ENCODE measurements at regions not wholly inside any gene's neighbourhood (a gene's known extent, or its start where the extent isn't known, plus 50 kb on each side); places are given as distances from the start of the nearest gene placed in this dataset.
"Not testable (repeated sequence)": the region's sequence is repeated elsewhere in the genome, so short reads cannot be mapped to it uniquely, and the experiment has no call there.

DNA sequence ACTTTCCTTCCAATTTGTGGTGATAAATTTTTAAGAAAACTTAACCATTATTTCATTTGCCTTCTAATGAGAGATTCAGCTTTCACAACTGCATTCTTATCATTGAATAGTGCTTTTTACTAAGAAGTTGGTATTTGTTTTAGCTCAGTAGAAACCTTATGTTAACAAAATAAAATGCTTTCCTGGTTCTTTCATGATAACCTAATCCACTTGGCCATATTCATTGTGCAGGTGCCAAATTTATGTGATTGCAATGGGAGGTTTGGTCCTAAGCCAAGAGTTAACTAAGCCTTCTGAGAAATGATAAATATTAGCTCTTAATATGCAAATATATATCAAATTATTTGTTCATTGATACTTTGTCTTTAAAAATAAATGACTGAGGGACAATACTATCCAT, 141.1 kb upstream of the TLE4 start:
- Histone ChIP-seq H3K4me3 (ENCODE audit: low read length) (no peak overlapping the region), H3K9me3 (ENCODE audit: control insufficient read depth, insufficient read depth, low read length) (no peaks in the 10 kb centered on the region), H3K27me3 (ENCODE audit: control insufficient read depth, insufficient read depth, low read length) (no peaks in the 10 kb centered on the region), H3K27ac (ENCODE audit: low read length) (no peak overlapping the region), H3K4me1 (ENCODE audit: control insufficient read depth, insufficient read depth, low read length) (no peaks in the 10 kb centered on the region), H3K36me3 (ENCODE audit: control insufficient read depth, insufficient read depth, low read length) (no peaks in the 10 kb centered on the region)
- DNase-seq (ENCODE audit: low read depth, low spot score) = no peak

DNA sequence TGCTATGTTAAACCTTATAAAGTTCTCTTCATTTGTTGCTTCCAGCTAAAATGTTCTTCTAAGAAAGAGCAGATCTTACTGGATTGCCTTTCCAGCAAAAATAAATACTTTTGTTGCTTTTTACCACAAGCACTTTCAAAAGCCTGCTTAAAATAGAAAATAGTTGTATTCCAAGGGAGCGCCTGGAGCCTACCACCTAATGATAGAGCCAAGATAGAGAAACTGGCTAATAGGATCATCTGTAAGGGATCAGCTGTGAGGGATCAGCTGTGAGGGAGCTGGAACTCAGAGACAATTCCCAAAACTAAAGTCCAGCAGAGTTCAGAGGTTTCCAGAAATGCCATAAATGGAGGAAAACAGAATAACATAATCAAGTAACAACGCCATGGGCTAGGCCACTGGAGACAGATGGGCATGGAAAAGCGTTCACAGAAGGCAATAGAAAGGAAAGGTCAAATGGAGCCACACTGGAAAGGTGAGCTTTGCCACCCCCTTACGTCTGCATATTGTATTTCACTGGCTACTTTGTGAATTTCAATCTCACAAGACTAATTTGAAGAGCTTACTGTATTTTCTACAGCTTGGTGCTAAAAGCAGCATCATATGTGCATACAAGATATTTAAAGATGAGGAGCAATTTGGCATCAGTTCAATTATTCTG, 140.6 kb upstream of the TLE4 start:
- DNase-seq (ENCODE audit: low read depth, low spot score) = no peak
- H3K4me3 ChIP-seq (ENCODE audit: low read length) = no peak overlapping the region
- no peak overlapping the region for H3K27ac ChIP-seq (ENCODE audit: low read length)
- no peaks in the 10 kb centered on the region for H3K27me3 ChIP-seq (ENCODE audit: control insufficient read depth, insufficient read depth, low read length)
- no peaks in the 10 kb centered on the region for H3K4me1 ChIP-seq (ENCODE audit: control insufficient read depth, insufficient read depth, low read length)
- H3K9me3 ChIP-seq (ENCODE audit: control insufficient read depth, insufficient read depth, low read length) = no peaks in the 10 kb centered on the region
- WGBS (ENCODE audit: insufficient coverage, insufficient read length) = no CpG with 5 or more reads among the region's 4 CpGs
- H3K36me3 ChIP-seq (ENCODE audit: control insufficient read depth, insufficient read depth, low read length) = no peaks in the 10 kb centered on the region

DNA sequence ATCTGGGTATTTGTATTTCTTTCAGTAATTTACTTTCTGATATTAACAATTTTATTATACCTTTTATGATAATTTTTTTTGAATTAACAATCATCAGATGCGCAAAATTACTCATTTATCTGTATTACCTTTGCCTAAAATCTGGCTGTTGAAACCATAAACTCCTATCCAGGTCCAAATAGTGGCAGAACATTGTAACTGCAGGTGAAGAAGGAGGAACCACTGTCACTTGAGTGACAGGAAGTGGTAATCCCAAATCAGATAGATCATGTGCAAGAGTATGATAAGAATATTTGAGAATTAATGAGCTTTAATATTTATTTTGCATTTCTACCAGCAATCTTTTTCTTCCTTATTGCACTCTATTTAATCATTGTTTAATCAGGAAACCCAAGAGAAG, 139.3 kb upstream of the TLE4 start:
- Histone ChIP-seq H3K36me3 (ENCODE audit: control insufficient read depth, insufficient read depth, low read length) (no peaks in the 10 kb centered on the region), H3K4me3 (ENCODE audit: low read length) (no peak overlapping the region), H3K27ac (ENCODE audit: low read length) (no peak overlapping the region), H3K4me1 (ENCODE audit: control insufficient read depth, insufficient read depth, low read length) (no peaks in the 10 kb centered on the region), H3K27me3 (ENCODE audit: control insufficient read depth, insufficient read depth, low read length) (no peaks in the 10 kb centered on the region), H3K9me3 (ENCODE audit: control insufficient read depth, insufficient read depth, low read length) (no peaks in the 10 kb centered on the region)
- WGBS (ENCODE audit: insufficient coverage, insufficient read length) = no CpG with 5 or more reads among the region's 1 CpG
- no peak for DNase-seq (ENCODE audit: low read depth, low spot score)

DNA sequence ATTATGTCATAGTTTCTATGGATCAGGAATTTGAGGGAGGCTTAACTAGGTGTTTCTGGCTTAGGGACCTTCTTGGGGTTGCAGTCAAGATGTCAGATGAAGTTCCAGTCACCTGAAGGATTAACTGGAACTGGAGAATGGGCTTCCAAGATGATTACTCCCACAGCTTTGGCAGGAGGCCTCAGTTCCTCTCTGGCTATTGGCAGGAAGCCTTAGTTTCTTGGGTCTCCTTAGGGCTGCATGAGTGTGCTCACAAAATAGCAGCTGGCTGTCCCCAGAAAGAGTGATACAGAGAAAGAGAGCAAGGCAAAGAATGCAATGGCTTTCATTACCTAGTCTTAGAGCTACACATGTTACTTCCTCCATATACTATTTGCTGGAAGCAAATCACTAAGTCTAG, 138.1 kb upstream of the TLE4 start:
- no peaks in the 10 kb centered on the region for H3K36me3 ChIP-seq (ENCODE audit: control insufficient read depth, insufficient read depth, low read length)
- H3K27ac ChIP-seq (ENCODE audit: low read length) = no peak overlapping the region
- no peaks in the 10 kb centered on the region for H3K27me3 ChIP-seq (ENCODE audit: control insufficient read depth, insufficient read depth, low read length)
- H3K9me3 ChIP-seq (ENCODE audit: control insufficient read depth, insufficient read depth, low read length) = no peaks in the 10 kb centered on the region
- H3K4me1 ChIP-seq (ENCODE audit: control insufficient read depth, insufficient read depth, low read length) = no peaks in the 10 kb centered on the region
- no peak for DNase-seq (ENCODE audit: low read depth, low spot score)
- no peak overlapping the region for H3K4me3 ChIP-seq (ENCODE audit: low read length)

DNA sequence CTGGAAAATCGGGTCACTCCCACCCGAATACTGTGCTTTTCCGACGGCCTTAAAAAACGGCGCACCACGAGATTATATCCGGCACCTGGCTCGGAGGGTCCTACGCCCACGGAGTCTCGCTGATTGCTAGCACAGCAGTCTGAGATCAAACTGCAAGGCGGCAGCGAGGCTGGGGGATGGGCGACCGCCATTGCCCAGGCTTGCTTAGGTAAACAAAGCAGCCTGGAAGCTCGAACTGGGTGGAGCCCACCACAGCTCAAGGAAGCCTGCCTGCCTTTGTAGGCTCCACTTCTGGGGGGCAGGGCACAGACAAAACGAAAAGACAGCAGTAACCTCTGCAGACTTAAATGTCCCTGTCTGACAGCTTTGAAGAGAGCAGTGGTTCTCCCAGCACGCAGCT, 132.5 kb upstream of the TLE4 start:
- H3K36me3 ChIP-seq (ENCODE audit: control insufficient read depth, insufficient read depth, low read length); H3K27me3 ChIP-seq (ENCODE audit: control insufficient read depth, insufficient read depth, low read length); H3K27ac ChIP-seq (ENCODE audit: low read length); H3K9me3 ChIP-seq (ENCODE audit: control insufficient read depth, insufficient read depth, low read length); DNase-seq (ENCODE audit: low read depth, low spot score); H3K4me1 ChIP-seq (ENCODE audit: control insufficient read depth, insufficient read depth, low read length): not testable (repeated sequence)
- H3K4me3 ChIP-seq (ENCODE audit: low read length) = peak overlapping the region; percentile 50; the same call in 1 of the 2 replicates
- no CpG with 5 or more reads among the region's 19 CpGs for WGBS (ENCODE audit: insufficient coverage, insufficient read length)

DNA sequence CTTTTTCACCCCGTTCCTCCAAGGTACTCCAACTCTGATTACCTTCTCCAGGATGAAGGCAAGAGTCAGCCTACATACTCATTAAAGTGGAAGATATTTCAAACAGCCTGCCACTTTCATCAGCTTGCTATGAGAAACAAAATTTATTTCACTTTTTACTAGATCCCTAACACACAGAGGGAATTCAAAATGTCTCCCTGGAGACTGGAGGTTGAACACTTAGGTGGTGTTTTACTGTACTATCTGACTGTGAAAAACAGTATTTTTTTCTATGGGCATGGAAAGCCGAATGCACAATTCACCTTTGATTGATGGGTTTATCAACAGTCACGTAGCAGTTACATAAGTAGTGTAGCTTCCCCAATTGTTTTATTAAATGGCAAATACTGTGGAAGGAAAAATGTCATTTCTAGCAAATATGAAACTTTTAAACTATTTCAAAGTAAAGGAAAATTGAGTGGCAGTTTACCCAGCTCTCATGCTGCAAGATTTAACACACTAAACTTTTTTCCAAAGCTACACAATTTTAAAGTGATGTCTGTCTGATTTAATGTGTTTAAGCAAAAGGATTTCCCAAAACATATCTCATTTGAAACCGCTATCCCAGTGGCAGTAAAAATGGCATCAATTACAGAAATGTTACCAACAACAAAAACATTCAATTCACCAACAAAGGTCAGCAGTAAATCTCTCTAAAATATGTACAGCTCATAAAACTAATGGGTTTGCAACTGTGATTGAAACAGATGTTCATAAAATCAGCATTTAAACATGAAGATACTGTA, 125.0 kb upstream of the TLE4 start:
- H3K27me3 ChIP-seq (ENCODE audit: control insufficient read depth, insufficient read depth, low read length) = no peaks in the 10 kb centered on the region
- no peaks in the 10 kb centered on the region for H3K36me3 ChIP-seq (ENCODE audit: control insufficient read depth, insufficient read depth, low read length)
- no peak for DNase-seq (ENCODE audit: low read depth, low spot score)
- H3K4me1 ChIP-seq (ENCODE audit: control insufficient read depth, insufficient read depth, low read length) = peaks cover 2% of the 10 kb centered on the region; the same call in 1 of the 2 replicates
- H3K9me3 ChIP-seq (ENCODE audit: control insufficient read depth, insufficient read depth, low read length) = no peaks in the 10 kb centered on the region
- H3K4me3 ChIP-seq (ENCODE audit: low read length) = no peak overlapping the region
- no CpG with 5 or more reads among the region's 4 CpGs for WGBS (ENCODE audit: insufficient coverage, insufficient read length)
- H3K27ac ChIP-seq (ENCODE audit: low read length) = no peak overlapping the region

DNA sequence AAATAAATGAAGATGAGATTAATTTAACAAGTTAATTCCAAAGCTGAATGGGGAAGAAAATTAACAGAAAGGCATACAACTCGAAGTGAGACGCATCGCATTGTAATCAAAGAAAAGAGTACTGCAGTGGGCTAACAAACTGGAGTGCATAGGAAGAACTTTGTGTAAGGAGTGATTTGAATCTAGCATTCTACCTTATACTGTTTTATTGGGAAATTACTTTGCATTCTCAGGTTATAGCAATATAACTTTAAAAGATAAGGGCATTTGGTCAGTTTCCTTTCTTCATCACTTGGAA, 124.5 kb upstream of the TLE4 start:
- no peaks in the 10 kb centered on the region for H3K9me3 ChIP-seq (ENCODE audit: control insufficient read depth, insufficient read depth, low read length)
- no CpG with 5 or more reads among the region's 3 CpGs for WGBS (ENCODE audit: insufficient coverage, insufficient read length)
- H3K27ac ChIP-seq (ENCODE audit: low read length) = no peak overlapping the region
- peaks cover 2% of the 10 kb centered on the region; the same call in 1 of the 2 replicates for H3K4me1 ChIP-seq (ENCODE audit: control insufficient read depth, insufficient read depth, low read length)
- no peak for DNase-seq (ENCODE audit: low read depth, low spot score)
- no peaks in the 10 kb centered on the region for H3K27me3 ChIP-seq (ENCODE audit: control insufficient read depth, insufficient read depth, low read length)
- H3K36me3 ChIP-seq (ENCODE audit: control insufficient read depth, insufficient read depth, low read length) = no peaks in the 10 kb centered on the region
- H3K4me3 ChIP-seq (ENCODE audit: low read length) = no peak overlapping the region

DNA sequence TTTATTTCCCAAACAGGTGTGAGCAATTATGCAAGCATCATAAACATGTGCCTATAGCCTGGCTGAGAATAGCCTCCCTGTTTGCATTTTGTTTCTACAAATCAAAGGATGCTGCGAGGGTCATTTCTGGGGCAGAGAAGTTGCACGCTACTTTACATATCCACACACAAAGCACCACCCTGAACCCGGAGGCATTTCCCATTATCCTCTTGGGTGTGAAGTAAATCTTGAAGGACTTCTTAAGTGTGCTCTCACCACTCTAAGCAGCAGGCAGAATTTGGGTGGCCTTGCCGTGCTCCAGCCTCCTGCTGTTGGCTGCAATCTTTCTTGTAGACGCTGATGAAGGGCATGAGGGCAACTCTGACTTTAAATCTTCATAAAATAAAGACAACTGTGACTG, 124.0 kb upstream of the TLE4 start:
- no peak overlapping the region for H3K4me3 ChIP-seq (ENCODE audit: low read length)
- no peak overlapping the region for H3K27ac ChIP-seq (ENCODE audit: low read length)
- H3K27me3 ChIP-seq (ENCODE audit: control insufficient read depth, insufficient read depth, low read length) = no peaks in the 10 kb centered on the region
- no peaks in the 10 kb centered on the region for H3K9me3 ChIP-seq (ENCODE audit: control insufficient read depth, insufficient read depth, low read length)
- no peaks in the 10 kb centered on the region for H3K36me3 ChIP-seq (ENCODE audit: control insufficient read depth, insufficient read depth, low read length)
- peaks cover 2% of the 10 kb centered on the region; the same call in 1 of the 2 replicates for H3K4me1 ChIP-seq (ENCODE audit: control insufficient read depth, insufficient read depth, low read length)
- WGBS (ENCODE audit: insufficient coverage, insufficient read length) = no CpG with 5 or more reads among the region's 5 CpGs
- no peak for DNase-seq (ENCODE audit: low read depth, low spot score)

DNA sequence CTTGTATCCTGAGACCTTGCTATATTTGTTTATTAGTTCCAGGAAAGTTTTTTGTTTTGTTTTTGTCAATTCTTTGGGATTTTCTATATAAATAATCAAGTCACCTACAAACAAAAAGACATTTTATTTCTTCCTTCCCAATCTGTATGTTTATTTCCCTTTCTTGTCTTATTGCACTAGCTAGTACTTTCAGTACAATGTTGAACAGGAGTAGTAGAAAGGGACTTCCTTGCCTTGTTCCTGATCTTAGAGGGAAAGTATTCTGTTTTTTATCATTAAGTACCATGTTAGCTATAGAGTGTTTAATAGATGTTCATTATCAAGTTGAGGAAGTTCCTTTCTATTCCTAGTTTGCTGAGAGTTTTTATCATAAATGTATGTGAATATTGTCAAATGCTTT, 119.5 kb upstream of the TLE4 start:
- H3K36me3 ChIP-seq (ENCODE audit: control insufficient read depth, insufficient read depth, low read length) = no peaks in the 10 kb centered on the region
- no peaks in the 10 kb centered on the region for H3K27me3 ChIP-seq (ENCODE audit: control insufficient read depth, insufficient read depth, low read length)
- DNase-seq (ENCODE audit: low read depth, low spot score) = no peak
- H3K4me3 ChIP-seq (ENCODE audit: low read length) = no peak overlapping the region
- no peaks in the 10 kb centered on the region for H3K9me3 ChIP-seq (ENCODE audit: control insufficient read depth, insufficient read depth, low read length)
- H3K27ac ChIP-seq (ENCODE audit: low read length) = no peak overlapping the region
- H3K4me1 ChIP-seq (ENCODE audit: control insufficient read depth, insufficient read depth, low read length) = peaks cover 2% of the 10 kb centered on the region; the same call in 1 of the 2 replicates

DNA sequence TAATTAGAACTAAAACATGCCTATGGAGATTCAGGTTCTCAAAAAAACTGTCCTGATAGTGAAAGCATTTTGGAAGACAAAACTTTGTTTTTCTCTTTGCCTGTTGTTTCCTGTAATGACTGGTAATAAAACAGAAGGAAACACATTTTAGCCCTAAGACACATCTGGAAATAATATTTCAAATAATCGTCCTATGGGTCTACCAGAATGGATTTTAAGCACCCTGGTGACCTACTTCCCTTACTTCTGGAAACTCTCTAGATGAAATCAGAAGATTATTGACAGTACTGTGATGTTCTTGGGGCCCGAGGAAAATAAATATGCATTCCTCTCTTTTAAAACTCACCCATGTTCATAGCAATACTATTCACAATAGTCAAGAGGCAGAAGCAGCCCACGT, 110.1 kb upstream of the TLE4 start:
- H3K27me3 ChIP-seq (ENCODE audit: control insufficient read depth, insufficient read depth, low read length) = no peaks in the 10 kb centered on the region
- H3K9me3 ChIP-seq (ENCODE audit: control insufficient read depth, insufficient read depth, low read length) = no peaks in the 10 kb centered on the region
- H3K4me1 ChIP-seq (ENCODE audit: control insufficient read depth, insufficient read depth, low read length) = no peaks in the 10 kb centered on the region
- no peak overlapping the region for H3K27ac ChIP-seq (ENCODE audit: low read length)
- no peak for DNase-seq (ENCODE audit: low read depth, low spot score)
- no peaks in the 10 kb centered on the region for H3K36me3 ChIP-seq (ENCODE audit: control insufficient read depth, insufficient read depth, low read length)
- no CpG with 5 or more reads among the region's 3 CpGs for WGBS (ENCODE audit: insufficient coverage, insufficient read length)
- H3K4me3 ChIP-seq (ENCODE audit: low read length) = no peak overlapping the region

DNA sequence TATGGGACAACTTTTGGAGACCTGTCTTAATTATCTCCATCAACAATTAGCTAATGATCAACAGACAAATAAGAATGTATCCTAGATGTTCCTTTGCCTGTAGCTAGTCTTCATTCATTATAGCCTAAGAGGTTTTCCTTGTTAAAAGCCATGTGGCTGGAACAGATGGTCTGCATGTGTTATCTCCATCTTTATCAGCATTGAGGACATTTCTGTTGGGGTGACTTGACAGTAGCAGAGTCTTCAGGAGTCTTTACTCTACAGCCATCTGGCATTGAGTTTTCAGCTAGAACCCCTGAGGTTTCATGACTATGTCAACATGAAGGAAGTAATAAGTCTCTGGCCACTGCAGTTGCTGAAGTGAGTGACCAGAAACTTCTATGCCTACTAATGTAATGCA, 106.6 kb upstream of the TLE4 start:
- H3K36me3 ChIP-seq (ENCODE audit: control insufficient read depth, insufficient read depth, low read length) = no peaks in the 10 kb centered on the region
- DNase-seq (ENCODE audit: low read depth, low spot score) = no peak
- H3K9me3 ChIP-seq (ENCODE audit: control insufficient read depth, insufficient read depth, low read length) = no peaks in the 10 kb centered on the region
- no peaks in the 10 kb centered on the region for H3K27me3 ChIP-seq (ENCODE audit: control insufficient read depth, insufficient read depth, low read length)
- H3K4me3 ChIP-seq (ENCODE audit: low read length) = no peak overlapping the region
- no peak overlapping the region for H3K27ac ChIP-seq (ENCODE audit: low read length)
- no peaks in the 10 kb centered on the region for H3K4me1 ChIP-seq (ENCODE audit: control insufficient read depth, insufficient read depth, low read length)

All from iPS DF 6.9 (cell line).